GM19467 (cell line): ENCODE measurements at regions not wholly inside any gene's neighbourhood (a gene's known extent, or its start where the extent isn't known, plus 50 kb on each side); places are given as distances from the start of the nearest gene placed in this dataset.
"Not testable (repeated sequence)": the region's sequence is repeated elsewhere in the genome, so short reads cannot be mapped to it uniquely, and the experiment has no call there.

Experiments used
- ATAC-seq: cut with Tn5 transposase; IDR thresholded peaks from one replicate; pipeline ENCODE4 v1.9.1; 2021; ENCODE audit warnings: mild to moderate bottlenecking, moderate library complexity; ENCODE audit not compliant: unreplicated experiment

DNA sequence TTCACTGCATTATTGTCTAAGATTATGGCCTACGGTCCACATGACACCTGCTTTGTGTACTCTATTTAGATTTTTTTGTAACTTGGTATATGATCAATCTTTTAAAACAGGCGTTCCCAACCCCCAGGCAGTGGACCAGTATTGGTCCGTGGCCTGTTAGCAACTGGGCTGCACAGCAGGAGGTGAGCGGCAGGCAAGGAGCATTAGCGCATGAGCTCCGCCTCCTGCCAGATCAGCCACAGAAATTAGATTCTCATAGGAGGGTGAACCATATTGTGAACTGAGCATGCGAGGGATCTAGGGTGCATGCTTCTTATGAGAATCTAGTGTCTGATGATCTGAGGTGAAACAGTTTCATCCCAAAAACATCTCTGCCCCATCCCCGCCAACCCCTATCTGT, 228.4 kb upstream of the NR5A2 start:
- ATAC-seq, result no peak

DNA sequence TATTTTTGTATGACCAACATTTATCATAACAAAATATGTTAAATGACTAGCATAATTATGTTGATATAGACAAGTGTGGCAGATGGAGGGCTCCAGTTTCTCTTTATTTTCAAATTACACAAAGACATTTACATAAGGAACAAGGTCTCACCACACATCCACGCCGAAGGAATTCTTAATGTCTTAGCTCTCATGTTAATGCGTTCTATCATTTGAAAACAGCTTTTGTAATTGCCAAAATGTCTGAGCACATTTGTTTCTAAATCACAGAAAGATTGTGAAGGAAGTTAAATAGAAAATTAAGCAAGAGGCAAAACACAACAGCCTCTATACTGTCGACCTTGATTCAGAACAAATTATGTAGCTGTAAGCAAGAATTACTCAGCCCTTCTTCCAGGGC, 223.0 kb upstream of the NR5A2 start:
- ATAC-seq, result no peak

DNA sequence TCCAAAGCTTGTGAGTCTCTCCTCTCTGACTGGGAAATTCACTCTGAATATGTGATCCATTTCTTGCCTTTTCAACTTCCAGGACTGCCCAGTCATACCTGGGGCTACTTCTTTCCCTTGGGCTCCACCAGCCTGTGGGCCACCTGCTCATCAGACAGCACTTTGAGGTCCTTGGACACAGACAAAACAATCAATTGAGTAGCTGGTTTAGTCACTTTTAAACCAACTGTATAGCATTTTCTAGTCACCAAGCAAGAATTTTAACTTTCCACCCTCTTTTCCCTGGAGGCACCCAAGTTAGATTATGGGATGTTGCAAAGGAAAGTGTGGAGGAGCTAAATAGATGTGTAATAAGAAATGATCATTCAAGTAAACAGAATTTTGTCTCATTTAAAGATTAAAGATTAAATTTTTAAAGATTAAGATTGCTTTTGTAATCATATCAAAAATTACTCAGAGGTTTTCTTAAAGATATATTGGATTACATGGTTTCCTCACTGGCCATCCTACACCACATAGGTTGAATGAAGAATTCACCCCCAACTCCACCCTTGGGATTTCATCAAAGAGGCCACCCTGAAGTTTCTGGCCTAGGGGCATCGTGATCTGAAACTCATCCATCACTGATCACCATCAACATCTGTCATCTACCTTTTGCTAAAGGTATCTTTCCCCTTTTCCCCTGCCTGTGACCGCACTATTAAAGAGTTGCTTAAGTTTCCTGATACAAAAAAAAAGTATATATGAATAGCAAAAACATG, 219.2 kb upstream of the NR5A2 start:
- ATAC-seq, result no peak

DNA sequence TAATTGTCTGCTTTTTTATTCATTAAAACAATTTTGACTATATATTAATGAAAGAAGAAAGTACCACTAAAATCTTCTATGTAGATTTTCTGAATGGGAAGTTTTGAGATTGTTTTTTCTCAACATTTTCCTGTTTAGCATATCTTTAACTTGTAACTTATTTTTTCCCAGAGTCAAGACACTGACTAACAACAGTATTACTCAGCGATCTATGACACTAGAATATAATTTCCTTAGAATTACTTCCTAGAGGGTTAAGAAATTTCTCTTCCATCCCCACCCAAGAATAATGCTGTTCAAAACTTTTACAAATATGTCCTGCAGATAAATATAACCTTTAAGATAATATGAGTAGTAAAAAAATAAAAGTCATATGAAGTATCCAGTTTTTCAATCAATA, 218.2 kb upstream of the NR5A2 start:
- ATAC-seq, result no peak

DNA sequence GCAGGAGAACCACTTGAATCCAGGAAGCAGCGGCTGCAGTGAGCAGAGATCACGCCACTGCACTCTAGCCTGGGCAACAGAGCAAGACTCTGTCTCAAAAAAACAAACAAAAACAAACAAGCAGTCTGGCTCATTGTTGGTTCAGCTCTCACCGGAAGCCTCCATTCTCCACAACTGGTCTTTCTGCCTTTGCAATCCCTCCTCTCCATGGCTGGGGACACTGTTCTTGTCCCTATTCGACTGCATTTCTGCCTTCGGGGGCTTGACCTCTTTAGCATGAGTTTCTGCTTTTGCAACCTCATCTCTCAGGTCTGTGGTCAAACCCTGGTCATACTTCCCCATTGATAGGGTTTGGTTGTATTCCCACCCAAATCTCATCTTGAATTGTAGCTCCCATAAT, 216.3 kb upstream of the NR5A2 start:
- no peak for ATAC-seq

DNA sequence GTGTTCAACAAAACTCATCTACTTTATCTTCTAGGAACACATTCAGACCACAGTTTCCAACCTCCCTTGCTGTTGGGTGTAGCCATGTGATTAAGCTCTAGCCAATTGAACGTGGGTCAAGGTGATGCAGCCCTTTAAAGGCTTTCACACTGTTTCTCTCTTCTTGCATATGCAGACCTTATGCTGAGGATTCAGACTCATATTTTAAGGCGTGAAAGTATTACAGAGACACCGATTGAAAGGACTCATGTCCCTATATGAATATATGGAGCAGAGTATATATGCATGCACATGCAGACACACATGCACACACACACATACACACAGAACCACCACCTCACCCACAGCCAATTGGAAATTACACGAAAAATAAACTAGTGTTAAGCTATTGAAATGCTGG, 214.3 kb upstream of the NR5A2 start:
- no peak for ATAC-seq

DNA sequence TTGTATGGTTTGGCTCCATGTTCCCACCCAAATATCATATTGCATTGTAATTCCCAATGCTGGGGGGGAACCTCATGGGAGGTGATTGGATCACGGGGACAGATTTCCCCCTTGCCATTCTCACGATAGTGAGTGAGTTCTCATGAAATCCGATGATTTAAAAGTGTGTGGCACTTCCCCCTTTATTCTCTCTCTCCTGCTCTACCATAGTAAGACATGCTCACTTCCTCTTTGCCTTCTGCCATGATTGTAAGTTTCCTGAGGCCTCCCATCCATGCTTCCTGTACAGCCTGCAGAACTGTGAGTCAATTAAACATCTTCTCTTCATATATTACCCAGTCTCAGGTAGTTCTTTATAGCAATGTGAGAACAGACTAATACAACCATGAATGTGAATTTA, 211.6 kb upstream of the NR5A2 start:
- ATAC-seq, result no peak

DNA sequence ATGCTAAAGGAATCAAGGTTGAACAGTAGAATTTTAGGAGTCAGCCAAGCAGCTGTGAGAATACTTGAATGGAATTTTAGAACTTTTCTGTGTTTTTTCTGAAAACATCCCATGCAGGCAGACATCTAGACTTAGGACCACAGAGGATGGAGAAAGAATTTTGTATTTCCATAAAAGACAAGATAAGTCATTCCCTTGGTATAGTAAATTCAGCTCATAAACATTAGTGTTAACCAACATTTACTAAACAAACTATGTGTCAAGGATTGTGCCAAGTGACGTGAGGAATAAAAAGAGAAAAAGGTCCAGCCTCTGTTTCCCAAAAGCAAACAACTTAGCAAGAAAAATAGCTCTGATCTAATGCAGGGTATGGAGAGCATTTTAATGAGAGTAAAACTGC, 210.2 kb upstream of the NR5A2 start:
- no peak for ATAC-seq

DNA sequence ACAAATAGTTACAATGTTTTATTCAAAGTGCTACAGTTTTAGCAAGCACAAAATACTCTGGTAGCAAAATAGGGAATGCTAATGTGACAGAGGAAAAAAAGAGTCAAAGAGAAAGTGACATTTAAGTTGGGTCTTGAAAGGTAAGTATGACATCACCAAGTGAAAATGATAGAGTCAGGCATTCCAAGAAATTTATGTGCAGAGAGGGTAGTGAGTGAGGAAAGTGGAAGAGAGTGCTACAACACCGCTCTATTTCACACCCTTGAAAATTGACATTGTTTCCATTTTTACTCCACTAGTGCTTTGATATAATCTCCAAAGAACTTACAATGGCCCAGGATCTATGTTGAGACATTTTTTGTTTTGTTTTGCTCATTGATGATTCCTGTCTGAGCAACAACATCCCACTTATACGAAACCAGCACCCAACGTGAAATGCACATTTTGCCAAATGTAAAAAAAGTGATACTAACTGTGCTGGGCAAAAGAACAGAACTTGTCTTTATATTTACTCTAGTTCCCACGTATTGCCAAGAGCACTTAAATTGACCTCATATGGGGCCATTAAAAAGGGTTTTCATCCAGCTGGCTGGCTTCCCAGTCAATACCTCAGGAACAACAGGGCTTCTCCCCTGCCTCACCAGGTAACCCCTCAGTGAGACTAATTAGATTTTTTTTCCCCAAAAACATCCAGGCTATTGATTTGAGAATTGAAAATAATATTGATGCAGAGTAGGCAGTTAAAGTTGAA, 206.3 kb upstream of the NR5A2 start:
- ATAC-seq, result no peak

DNA sequence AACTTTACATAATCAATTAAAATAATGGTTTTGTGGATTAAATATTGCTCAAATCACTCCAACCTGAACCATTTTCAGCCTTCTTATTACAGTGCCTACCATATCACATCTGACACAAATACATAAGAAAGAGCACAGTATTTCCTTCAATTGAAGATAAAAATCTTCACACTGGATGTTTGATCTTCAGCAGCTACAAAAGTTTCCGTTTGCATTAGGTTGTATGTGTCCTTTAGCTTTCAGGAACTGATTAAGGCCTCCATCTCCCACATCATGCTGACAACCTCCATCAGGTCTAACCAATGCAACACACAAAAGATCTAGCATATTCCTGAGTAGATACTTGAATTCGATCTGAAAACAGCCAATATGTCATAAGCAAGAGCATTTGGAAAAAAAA, 195.1 kb upstream of the NR5A2 start:
- no peak for ATAC-seq

DNA sequence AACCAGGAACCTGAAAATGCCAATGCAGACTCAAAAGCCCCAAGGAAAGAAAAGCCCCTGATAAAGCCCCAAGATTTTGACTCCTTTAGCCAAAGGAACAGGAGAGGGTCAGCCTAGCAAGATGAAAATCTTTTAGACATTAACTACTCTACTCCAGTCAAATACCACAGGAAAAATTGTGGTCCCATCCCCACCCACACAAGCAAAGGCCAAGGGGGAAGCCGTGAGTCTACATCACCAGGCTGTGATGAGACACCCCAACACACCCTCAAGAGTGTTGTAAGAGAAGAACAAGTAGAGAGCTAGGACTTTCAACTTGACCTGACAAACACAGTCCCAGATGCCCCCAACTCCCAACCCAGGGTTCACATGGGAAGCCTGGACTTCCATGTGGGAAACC, 192.8 kb upstream of the NR5A2 start:
- no peak for ATAC-seq

DNA sequence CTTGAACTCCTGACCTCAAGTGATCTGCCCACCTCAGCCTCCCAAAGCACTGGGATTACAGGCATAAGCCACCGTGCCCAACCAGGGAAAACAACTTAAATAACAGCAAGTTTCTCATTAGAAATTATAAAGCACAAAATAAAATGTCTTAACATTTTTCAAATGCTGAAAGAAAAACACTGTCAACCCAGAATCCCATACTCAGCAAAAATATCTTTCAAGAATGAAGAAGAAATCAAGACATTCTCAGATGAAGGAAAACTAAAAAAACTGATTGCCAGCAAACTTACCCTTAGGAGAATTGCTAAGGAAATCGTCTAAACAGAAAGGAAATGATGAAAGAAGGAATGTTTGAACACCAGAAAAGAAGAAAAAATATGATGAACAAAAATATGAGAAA, 191.1 kb upstream of the NR5A2 start:
- ATAC-seq, result no peak

DNA sequence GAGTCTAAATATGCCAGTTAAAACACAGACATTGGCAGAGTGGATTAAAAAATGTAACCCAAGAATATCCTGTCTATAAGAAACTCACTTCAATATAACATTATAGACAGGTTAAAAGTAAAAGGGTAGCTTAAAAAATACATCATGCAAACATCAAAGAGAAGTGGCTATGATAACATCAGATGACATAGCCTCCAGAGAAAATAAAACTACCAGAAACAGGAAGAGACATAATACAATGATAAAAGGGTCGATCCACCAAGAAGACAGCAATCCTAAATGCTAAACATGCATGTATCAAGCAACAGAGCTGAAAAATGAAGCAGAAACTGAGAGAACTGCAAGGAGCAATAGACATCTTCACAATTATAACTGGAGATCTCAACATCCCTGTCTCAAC, 190.2 kb upstream of the NR5A2 start:
- ATAC-seq, result no peak

DNA sequence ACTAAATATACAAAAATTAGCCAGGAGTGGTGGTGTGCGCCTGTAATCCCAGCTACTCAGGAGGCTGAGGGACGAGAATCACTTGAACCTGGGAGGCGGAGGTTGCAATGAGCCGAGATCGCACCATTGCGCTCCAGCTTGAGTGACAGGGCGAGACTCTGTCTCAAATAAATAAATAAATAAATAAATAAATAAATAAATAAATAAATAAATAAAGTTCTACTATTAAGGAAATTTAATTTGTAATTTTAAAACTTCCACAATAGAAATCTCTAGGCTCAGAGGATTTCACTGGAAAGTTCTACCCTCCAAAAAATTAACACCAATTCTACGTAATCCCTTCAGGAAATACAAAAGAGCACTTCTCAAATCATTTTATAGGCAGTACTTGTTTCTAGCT, 187.9 kb upstream of the NR5A2 start:
- ATAC-seq, result not testable (repeated sequence)

DNA sequence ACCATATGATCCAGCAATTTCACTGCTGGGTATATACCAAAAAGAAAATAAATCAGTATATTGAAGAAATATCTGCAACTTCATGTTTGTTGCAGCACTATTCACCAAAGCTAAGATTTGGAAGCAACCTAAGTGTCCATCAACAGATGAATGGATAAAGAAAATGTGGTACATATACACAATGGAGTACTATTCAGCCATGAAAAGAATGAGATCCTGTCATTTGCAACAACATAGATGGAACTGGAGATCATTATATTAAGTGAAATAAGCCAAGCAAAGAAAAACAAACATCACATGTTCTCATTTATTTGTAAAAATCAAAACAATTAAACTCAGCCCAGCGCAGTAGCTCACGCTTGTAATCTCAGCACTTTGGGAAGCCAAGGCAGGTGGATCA, 184.4 kb upstream of the NR5A2 start:
- not testable (repeated sequence) for ATAC-seq

DNA sequence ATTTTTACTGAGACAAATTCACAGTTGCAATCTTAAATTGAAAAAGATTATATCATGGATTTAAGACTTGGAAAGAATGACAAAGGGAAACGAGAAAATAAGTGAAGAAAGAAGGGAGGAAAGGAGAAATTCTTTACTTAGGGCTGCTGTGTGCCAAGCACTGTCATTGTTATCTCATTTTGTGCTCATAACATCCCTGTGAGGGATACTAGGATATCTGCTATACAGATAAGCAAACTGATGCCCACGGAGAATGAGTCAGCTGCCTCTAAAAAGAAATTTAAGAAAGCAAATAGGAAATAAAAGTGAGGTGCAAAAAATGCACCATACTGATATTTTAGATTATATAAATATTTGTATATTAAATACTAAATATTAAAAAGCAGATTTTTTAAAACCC, 183.6 kb upstream of the NR5A2 start:
- no peak for ATAC-seq

DNA sequence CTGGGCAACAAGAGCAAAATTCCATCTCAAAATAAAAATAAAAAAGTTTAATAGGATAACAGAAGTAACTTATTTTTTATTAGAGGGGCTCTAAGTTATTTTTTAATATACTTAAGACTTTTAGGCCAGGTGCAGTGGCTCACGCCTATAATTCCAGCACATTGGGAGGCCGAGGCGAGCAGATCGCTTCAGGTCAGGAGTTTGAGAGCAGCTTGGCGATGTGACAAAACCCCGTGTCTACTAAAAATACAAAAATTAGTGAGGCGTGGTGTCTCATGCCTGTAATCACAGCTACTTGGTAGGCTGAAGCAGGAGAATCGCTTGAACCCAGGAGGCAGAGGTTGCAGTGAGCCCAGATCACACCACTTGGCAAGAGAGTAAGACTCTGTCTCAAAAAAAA, 180.5 kb upstream of the NR5A2 start:
- no peak for ATAC-seq

DNA sequence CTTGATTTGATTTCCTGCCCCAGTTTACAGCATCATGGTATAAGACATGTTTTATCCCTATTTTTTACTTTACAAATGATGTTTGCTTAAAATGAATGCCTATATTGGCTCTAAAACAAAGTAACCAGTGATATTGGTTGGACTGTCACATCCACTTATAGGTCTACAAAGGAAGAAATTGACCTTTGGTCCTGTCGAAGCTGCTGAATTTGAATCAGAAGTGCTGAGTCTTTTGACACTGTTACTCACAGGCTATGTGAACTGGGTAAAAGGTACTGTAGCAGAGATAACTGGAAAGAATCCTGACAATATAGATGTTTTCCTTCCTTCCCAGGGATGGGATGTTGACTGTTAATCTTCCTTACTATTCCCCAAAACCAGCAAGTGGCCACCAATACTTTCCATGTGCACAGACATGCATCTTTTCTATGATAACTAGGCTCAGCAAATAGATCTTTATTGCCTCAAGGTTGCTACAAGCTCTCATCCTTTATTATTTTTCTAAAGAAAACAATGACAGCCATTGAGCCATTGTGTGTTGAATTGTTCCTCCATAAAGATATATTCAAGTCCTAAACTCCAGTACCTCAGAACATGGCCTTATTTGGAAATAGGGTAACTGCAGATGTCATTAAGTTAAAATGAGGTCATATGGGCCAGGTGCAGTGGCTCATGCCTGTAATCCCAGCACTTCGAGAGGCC, 175.9 kb upstream of the NR5A2 start:
- ATAC-seq, result no peak

DNA sequence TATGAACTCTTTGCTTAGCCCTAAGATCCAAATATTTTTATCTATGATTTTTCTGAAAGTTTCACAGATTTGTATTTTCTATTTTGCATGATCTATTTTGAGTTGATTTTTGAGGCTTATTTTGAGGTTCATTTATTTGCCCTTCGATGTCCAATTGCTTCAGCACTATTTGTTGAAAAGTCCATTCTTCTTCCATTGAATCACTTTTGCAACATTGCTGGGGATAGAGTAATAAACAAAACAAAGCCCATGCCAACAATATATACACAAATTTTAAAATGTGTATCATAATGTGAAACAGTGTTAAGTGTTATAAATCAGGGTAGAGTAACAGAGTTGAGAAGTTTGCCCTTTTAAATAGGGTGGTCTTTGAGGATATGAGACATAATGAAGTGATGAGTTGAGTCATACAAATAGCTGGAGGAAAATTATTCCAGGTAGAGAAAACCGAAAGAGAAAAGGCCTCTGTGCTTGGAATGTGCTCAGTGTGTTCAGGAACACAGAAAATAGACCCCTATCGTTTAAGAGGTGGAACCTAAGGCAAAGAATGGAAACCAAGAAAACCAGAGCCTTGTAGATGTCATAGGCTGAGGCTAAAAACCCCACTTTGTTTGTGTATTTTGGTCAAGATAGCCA, 172.7 kb upstream of the NR5A2 start:
- ATAC-seq, result no peak

DNA sequence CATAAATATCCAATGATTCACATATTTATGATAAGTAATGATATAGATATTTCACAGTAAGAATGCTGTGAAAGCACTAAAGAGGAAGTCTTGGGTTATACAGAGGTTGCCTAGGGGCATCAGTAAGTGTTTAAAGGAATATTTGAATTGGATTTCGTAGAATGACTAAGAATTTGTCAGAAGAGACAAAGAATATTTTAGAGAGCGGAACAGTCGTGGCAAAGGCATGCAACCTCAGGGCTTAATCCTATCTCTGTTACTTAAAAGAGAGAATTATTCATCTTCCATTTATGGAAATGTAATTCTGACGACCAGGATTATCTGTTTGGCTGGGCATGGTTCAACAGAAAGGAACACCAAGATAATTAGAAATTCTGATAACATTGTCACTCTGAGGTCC, 171.9 kb upstream of the NR5A2 start:
- no peak for ATAC-seq

DNA sequence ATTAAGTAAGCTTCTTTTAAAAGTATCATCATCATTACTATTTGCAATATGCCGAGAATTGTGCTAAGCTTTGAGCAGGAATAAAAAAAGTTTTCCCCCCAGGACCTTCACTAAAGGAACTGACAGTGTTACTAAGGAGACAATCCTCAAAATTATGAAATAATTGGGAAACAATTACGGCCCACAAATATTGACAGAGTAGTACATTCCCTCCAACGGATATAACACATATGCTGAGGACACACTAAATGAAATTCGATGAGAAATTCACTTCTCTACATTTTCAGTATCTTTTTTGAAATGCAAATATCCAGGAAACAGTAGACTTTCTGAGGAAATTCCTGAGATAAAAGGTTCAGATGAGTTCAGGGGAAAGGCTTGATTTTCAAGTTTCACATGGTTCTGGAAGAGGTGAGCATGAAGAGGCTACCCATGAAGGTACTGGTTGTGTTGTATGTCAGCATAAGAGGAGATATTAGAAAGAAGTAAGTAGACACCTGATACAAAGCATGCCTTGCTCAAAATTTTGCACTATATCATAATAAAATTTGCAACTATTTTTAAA, 171.2 kb upstream of the NR5A2 start:
- ATAC-seq, result no peak
